ENCODE measurements at regions not wholly inside any gene's neighbourhood (a gene's known extent, or its start where the extent isn't known, plus 50 kb on each side); places are given as distances from the start of the nearest gene placed in this dataset.

- Histone ChIP-seq H3K27me3 (ENCODE audit: control insufficient read depth, insufficient read depth, low read length) (no peaks in the 10 kb centered on the region), H3K27ac (ENCODE audit: insufficient read depth, low read length) (no peak overlapping the region), H3K9ac (ENCODE audit: low read depth, low read length) (no peak overlapping the region), H3K4me1 (ENCODE audit: control insufficient read depth, insufficient read depth, low read length) (peaks cover 20% of the 10 kb centered on the region), H3K4me3 (ENCODE audit: insufficient read depth, low read depth, low read length) (no peak overlapping the region), H3K14ac (replicated peaks; ENCODE audit: low read depth, low read length) (no peak overlapping the region), H3K79me1 (ENCODE audit: low read depth in 1 of 2, low read length in 2 of 2) (no peaks in the 10 kb centered on the region), H4K8ac (ENCODE audit: low read depth in 2 of 2, low read length in 2 of 2) (no peak overlapping the region), H3K4me2 (ENCODE audit: low read depth, low read length) (no peak overlapping the region), H3K36me3 (ENCODE audit: control insufficient read depth, insufficient read depth, low read length) (no peaks in the 10 kb centered on the region), H3K9me1 (ENCODE audit: insufficient read depth, low read length) (peaks cover 25% of the 10 kb centered on the region), H2BK120ac (ENCODE audit: low read depth, low read length) (no peak overlapping the region), H3K9me3 (ENCODE audit: control insufficient read depth, insufficient read depth, low read length) (no peaks in the 10 kb centered on the region), H3K18ac (ENCODE audit: low read depth, low read length) (no peak overlapping the region), H2BK20ac (ENCODE audit: low read depth, low read length) (no peak overlapping the region), H3K4ac (ENCODE audit: low read depth, low read length) (no peak overlapping the region), H2AK5ac (ENCODE audit: low read depth, low read length) (no peak overlapping the region), H3K23ac (ENCODE audit: low read depth, low read length) (no peak overlapping the region), H2AK9ac (replicated peaks; ENCODE audit: low read depth, low read length, poor library complexity) (no peak overlapping the region), H4K91ac (ENCODE audit: insufficient read depth, low read depth, low read length) (no peak overlapping the region), H2BK15ac (ENCODE audit: low read depth, low read length) (no peak overlapping the region), H2AFZ (replicated peaks; ENCODE audit: low read length, poor library complexity) (no peak overlapping the region), H3K56ac (ENCODE audit: extremely low read depth, insufficient read depth, low read length) (no peak overlapping the region), H2BK5ac (ENCODE audit: low read depth, low read length, poor library complexity, severe bottlenecking) (no peak overlapping the region), H4K5ac (ENCODE audit: low read depth, low read length) (no peak overlapping the region), H4K20me1 (ENCODE audit: insufficient read depth, low read length) (no peaks in the 10 kb centered on the region)
- TF ChIP-seq MXI1 (IDR thresholded peaks at IDR 0.05; ENCODE audit: borderline replicate concordance, low read depth, low read length) (no peak), RFX5 (IDR thresholded peaks at IDR 0.05; ENCODE audit: low read depth, low read length) (no peak), ELK1 (IDR thresholded peaks at IDR 0.05; ENCODE audit: borderline replicate concordance, low read depth, low read length) (no peak), MAZ (IDR thresholded peaks at IDR 0.05; ENCODE audit: borderline replicate concordance, low read depth, low read length) (no peak), NFE2L2 (IDR thresholded peaks at IDR 0.05; ENCODE audit: low read depth, low read length) (no peak), POLR2A (IDR thresholded peaks at IDR 0.05; ENCODE audit: low read depth, low read length) (no peak), FOS (IDR thresholded peaks at IDR 0.05; ENCODE audit: low read depth, low read length) (no peak), MAFK (IDR thresholded peaks at IDR 0.05; ENCODE audit: low read depth, low read length) (no peak), SMC3 (IDR thresholded peaks at IDR 0.05; ENCODE audit: low read depth, low read length) (no peak), RAD21 (IDR thresholded peaks at IDR 0.05; ENCODE audit: low read length) (no peak)
- in situ Hi-C loops (cut with MboI; ENCODE audit: low sequenced_read_pairs) (loop anchor here (5.0 kb wide), 1 partner anchor 48 kb away; no protein-coding TSS in a partner anchor), intact Hi-C loops (cut with micrococcal nuclease) (no loop called here), dilution Hi-C loops (cut with HindIII; ENCODE audit: low sequenced_read_pairs, unreplicated experiment) (no loop called here)
- 96% methylated on average over 5 of the region's 10 CpGs; no CpG with 5 or more reads in 1 of the 2 experiments for WGBS, 2 experiments (ENCODE audit: extremely low coverage in 2 of 2, insufficient read length in 1 of 2)
- ATAC-seq (ENCODE audit: low read depth), result no peak
- ChIA-PET POLR2A (ENCODE audit: unreplicated experiment) (no interaction called here), CTCF (no interaction called here)
- no peak for DNase-seq
- BruUV-seq (replicated peaks), result no TSS peak
Observed at GRCh38 chr1:234549447-234550021, 60.4 kb downstream of the IRF2BP2 start.

Data from IMR-90 (cell line).